HG02798 (cell line): ENCODE measurements at regions not wholly inside any gene's neighbourhood (a gene's known extent, or its start where the extent isn't known, plus 50 kb on each side); places are given as distances from the start of the nearest gene placed in this dataset.

ENCODE experiments used
- ATAC-seq: cut with Tn5 transposase; IDR thresholded peaks from one replicate; pipeline ENCODE4 v1.9.1; 2021; ENCODE audit warnings: mild to moderate bottlenecking; ENCODE audit not compliant: unreplicated experiment, poor library complexity

- ATAC-seq: no peak
Observed at GRCh38 chr4:111864066-111864465, 281.2 kb upstream of the FAM241A start.

- no peak for ATAC-seq
Observed at GRCh38 chr4:111869339-111869738, 275.9 kb upstream of the FAM241A start.

GRCh38 chr4:111871802-111872201 is 273.5 kb upstream of the FAM241A start:
- ATAC-seq: no peak

GRCh38 chr4:111873801-111874200 is 271.5 kb upstream of the FAM241A start:
- no peak for ATAC-seq

GRCh38 chr4:111879539-111879938 is 265.7 kb upstream of the FAM241A start:
- no peak for ATAC-seq

GRCh38 chr4:111880116-111880515 is 265.1 kb upstream of the FAM241A start:
- ATAC-seq: no peak

- ATAC-seq: no peak
Observed at GRCh38 chr4:111883557-111883999, 261.7 kb upstream of the FAM241A start.

- no peak for ATAC-seq
Observed at GRCh38 chr4:111890412-111890811, 254.8 kb upstream of the FAM241A start.

- ATAC-seq: peak; percentile 81
Observed at GRCh38 chr4:111905511-111905910, 239.7 kb upstream of the FAM241A start.

GRCh38 chr4:111919639-111920038 is 225.6 kb upstream of the FAM241A start:
- no peak for ATAC-seq

GRCh38 chr4:111921714-111922113 is 223.5 kb upstream of the FAM241A start:
- no peak for ATAC-seq

GRCh38 chr4:111923786-111924185 is 221.5 kb upstream of the FAM241A start:
- no peak for ATAC-seq

- no peak for ATAC-seq
Observed at GRCh38 chr4:111924696-111925095, 220.6 kb upstream of the FAM241A start.

GRCh38 chr4:111930659-111931058 is 214.6 kb upstream of the FAM241A start:
- ATAC-seq: peak; percentile 97

- ATAC-seq: no peak
Observed at GRCh38 chr4:111933703-111934102, 211.6 kb upstream of the FAM241A start.

- no peak for ATAC-seq
Observed at GRCh38 chr4:111934314-111934713, 210.9 kb upstream of the FAM241A start.

- ATAC-seq: peak; percentile 95
Observed at GRCh38 chr4:111937368-111937767, 207.9 kb upstream of the FAM241A start.

GRCh38 chr4:111941957-111942356 is 203.3 kb upstream of the FAM241A start:
- no peak for ATAC-seq

GRCh38 chr4:111943796-111944203 is 201.5 kb upstream of the FAM241A start:
- peak; percentile 96 for ATAC-seq

GRCh38 chr4:111945014-111945413 is 200.2 kb upstream of the FAM241A start:
- no peak for ATAC-seq

- no peak for ATAC-seq
Observed at GRCh38 chr4:111946800-111947199, 198.5 kb upstream of the FAM241A start.

GRCh38 chr4:111952688-111953087 is 192.6 kb upstream of the FAM241A start:
- no peak for ATAC-seq

- ATAC-seq: no peak
Observed at GRCh38 chr4:111954550-111954949, 190.7 kb upstream of the FAM241A start.
